Caco-2 (cell line): ENCODE measurements at regions not wholly inside any gene's neighbourhood (a gene's known extent, or its start where the extent isn't known, plus 50 kb on each side); places are given as distances from the start of the nearest gene placed in this dataset.

ENCODE experiments used
- BruUV-seq: library from RNA; stranded (reverse); fragments of 400-500 nt; replicated peaks from 2 replicates; lab custom pipeline; 2021; lab: Mats Ljungman, UMichigan
- CTCF ChIA-PET: fragments of 300-600 bp; sonication (Branson Sonifier 250); formaldehyde crosslinking; loops from one replicate; lab custom pipeline; 2022; ENCODE audit warnings: antibody characterized with exemption; lab: Charles Lee
- POLR2A ChIA-PET: fragments of 300-600 bp; sonication (Branson Sonifier 250); formaldehyde crosslinking; loops from one replicate; lab custom pipeline; 2022; ENCODE audit warnings: antibody characterized with exemption; lab: Charles Lee
- DNase-seq, 2 experiments: peaks; one replicate each; pipeline versions ENCODE4 v3.0.0 to v3.0.0-alpha.2; 2020 to 2022
- H3K27me3 ChIP-seq: replicated peaks from 2 replicates; pipeline ENCODE4 v1.6.0; 2011; ENCODE audit warnings: low read length; ENCODE audit not compliant: control insufficient read depth, insufficient read depth
- H3K36me3 ChIP-seq: 2 replicates; pipeline ENCODE4 v1.5.1; 2011; ENCODE audit warnings: low read length; ENCODE audit not compliant: control insufficient read depth, insufficient read depth
- H3K4me1 ChIP-seq: fragments of 250-450 bp; sonication (Bioruptor Pico); 2 replicates; pipeline ENCODE4 v1.5.1; 2020; ENCODE audit warnings: mild to moderate bottlenecking
- H3K4me3 ChIP-seq: 2 replicates; pipeline ENCODE4 v1.5.1; 2011; ENCODE audit warnings: low read depth, mild to moderate bottlenecking, control low read depth, low read length
- H3K9me3 ChIP-seq: fragments of 250-450 bp; sonication (Bioruptor Pico); 2 replicates; pipeline ENCODE4 v1.5.1; 2020; ENCODE audit warnings: mild to moderate bottlenecking, moderate library complexity
- H3K27ac Mint-ChIP-seq: one replicate; pipeline ENCODE4 v1.8.0; 2022; ENCODE audit warnings: mixed read lengths; ENCODE audit not compliant: unreplicated experiment
- H3K27me3 Mint-ChIP-seq: one replicate; pipeline ENCODE4 v1.8.0; 2022; ENCODE audit warnings: mixed read lengths; ENCODE audit not compliant: insufficient read depth, unreplicated experiment
- H3K36me3 Mint-ChIP-seq: one replicate; pipeline ENCODE4 v1.8.0; 2022; ENCODE audit warnings: mild to moderate bottlenecking, mixed read lengths; ENCODE audit not compliant: insufficient read depth, unreplicated experiment
- H3K4me1 Mint-ChIP-seq: one replicate; pipeline ENCODE4 v1.8.0; 2022; ENCODE audit warnings: low read depth, mixed read lengths; ENCODE audit not compliant: unreplicated experiment
- H3K4me3 Mint-ChIP-seq: one replicate; pipeline ENCODE4 v1.8.0; 2022; ENCODE audit warnings: mild to moderate bottlenecking, moderate library complexity, mixed read lengths; ENCODE audit not compliant: unreplicated experiment
- H3K9me3 Mint-ChIP-seq: one replicate; pipeline ENCODE4 v1.8.0; 2022; ENCODE audit warnings: mixed read lengths; ENCODE audit not compliant: unreplicated experiment
- CTCF ChIP-seq, 2 experiments: fragments of 200-600 bp in 1 of 2; IDR thresholded peaks; 1 replicate in 1 of 2; 2 replicates in 1 of 2; pipeline versions ENCODE4 v1.5.1 to v1.8.0; 2011 to 2022; ENCODE audit warnings: antibody characterized with exemption in 1 of 2, control low read depth in 1 of 2, inconsistent platforms in 1 of 2, low read depth in 1 of 2, low read length in 1 of 2, mild to moderate bottlenecking in 1 of 2, moderate library complexity in 1 of 2; ENCODE audit not compliant: insufficient read depth in 1 of 2, severe bottlenecking in 1 of 2, unreplicated experiment in 1 of 2
- intact Hi-C: fragments of 100-400 bp; cut with micrococcal nuclease; formaldehyde crosslinking; loops from one replicate; pipeline ENCODE4 v1.10.0; 2022; ENCODE audit not compliant: unreplicated experiment

- Mint-ChIP-seq H3K4me3 (no peak overlapping the region), H3K27me3 (no peaks in the 10 kb centered on the region), H3K4me1 (no peaks in the 10 kb centered on the region), H3K9me3 (peaks cover under 1% of the 10 kb centered on the region), H3K27ac (no peak overlapping the region), H3K36me3 (no peaks in the 10 kb centered on the region)
- Histone ChIP-seq H3K27me3 (no peaks in the 10 kb centered on the region), H3K4me1 (no peaks in the 10 kb centered on the region), H3K9me3 (no peaks in the 10 kb centered on the region), H3K36me3 (no peaks in the 10 kb centered on the region), H3K4me3 (no peak overlapping the region)
- intact Hi-C loops = no loop called here
- ChIA-PET POLR2A (no interaction called here), CTCF (interaction anchor here (1.7 kb wide), 1 partner anchor 149 kb away, joined by 7 read pairs; no protein-coding TSS in a partner anchor)
- no TSS peak for BruUV-seq
- no peak for DNase-seq
- no peak for TF ChIP-seq CTCF (IDR thresholded peaks at IDR 0.05; ENCODE audit: insufficient read depth in 1 of 2, low read depth in 1 of 2, low read length in 1 of 2, severe bottlenecking in 1 of 2, unreplicated experiment in 1 of 2)
These were observed 908.0 kb upstream of the ROBO1 start for GRCh38 chr3:80675790-80676189.

DNA sequence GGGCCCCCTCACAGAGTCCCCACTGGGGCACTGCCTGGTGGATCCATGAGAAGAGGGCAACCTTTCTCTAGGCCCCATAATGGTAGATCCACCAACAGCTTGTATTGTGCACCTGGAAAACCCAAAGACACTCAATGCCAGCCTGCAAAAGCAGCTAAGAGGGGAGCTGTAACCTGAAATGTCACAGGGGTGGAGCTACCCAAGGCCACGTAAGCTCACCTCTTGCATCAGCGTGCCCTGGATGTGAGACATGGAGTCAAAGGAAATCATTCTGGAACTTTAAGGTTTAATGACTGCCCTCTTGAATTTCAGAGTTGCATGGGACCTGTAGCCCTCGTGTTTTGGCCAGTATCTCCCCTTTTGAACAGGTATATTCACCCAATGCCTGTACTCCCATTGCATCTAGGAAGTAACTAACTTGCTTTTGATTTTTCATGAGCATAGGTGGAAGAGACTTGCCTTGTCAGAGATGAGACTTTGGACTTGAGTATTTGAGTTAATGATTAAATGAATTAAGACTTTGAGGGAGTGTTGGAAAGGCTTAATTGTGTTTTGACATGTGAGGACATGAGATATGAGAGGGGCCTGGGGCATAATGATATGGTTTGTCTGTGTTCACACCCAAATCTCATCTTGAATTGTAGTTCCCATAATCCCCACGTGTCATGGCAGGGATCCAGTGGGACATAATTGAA, 900.9 kb upstream of the ROBO1 start:
- Mint-ChIP-seq H3K27me3 (no peaks in the 10 kb centered on the region), H3K4me3 (no peak overlapping the region), H3K4me1 (peaks cover 9% of the 10 kb centered on the region), H3K27ac (peak overlapping the region; percentile 22), H3K36me3 (no peaks in the 10 kb centered on the region), H3K9me3 (peaks cover 29% of the 10 kb centered on the region)
- TF ChIP-seq CTCF (IDR thresholded peaks at IDR 0.05; ENCODE audit: insufficient read depth in 1 of 2, low read depth in 1 of 2, low read length in 1 of 2, severe bottlenecking in 1 of 2, unreplicated experiment in 1 of 2) = no peak
- ChIA-PET CTCF (no interaction called here), POLR2A (no interaction called here)
- DNase-seq = no peak
- Histone ChIP-seq H3K4me3 (no peak overlapping the region), H3K9me3 (peaks cover 12% of the 10 kb centered on the region), H3K36me3 (no peaks in the 10 kb centered on the region), H3K4me1 (peaks cover 4% of the 10 kb centered on the region; the same call in 1 of the 2 replicates), H3K27me3 (no peaks in the 10 kb centered on the region)
- intact Hi-C loops = no loop called here
- BruUV-seq = no TSS peak

DNA sequence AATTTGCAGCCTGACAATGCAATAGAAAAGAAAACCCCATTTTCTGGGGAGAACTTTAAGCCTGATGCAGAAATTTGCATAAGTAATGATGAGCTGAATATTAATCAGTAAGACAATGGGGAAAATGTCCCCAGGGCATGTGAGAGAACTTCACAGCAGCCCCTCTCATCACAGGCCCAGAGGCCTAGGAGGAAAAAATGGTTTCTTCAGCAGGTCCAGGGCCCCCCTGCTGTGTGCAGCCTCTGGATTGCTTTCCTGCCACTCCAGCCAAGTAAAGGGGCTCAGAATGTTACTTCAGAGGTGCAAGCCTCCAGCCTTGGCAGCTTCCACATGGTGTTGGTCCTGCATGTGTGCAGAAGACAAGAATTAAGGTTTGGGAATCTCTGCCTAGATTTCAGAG, 900.3 kb upstream of the ROBO1 start:
- Mint-ChIP-seq H3K9me3 (peaks cover 29% of the 10 kb centered on the region), H3K36me3 (no peaks in the 10 kb centered on the region), H3K27ac (no peak overlapping the region), H3K27me3 (no peaks in the 10 kb centered on the region), H3K4me1 (peaks cover 9% of the 10 kb centered on the region), H3K4me3 (no peak overlapping the region)
- POLR2A ChIA-PET = no interaction called here
- intact Hi-C loops = no loop called here
- peaks cover 4% of the 10 kb centered on the region; the same call in 1 of the 2 replicates for H3K4me1 ChIP-seq
- H3K36me3 ChIP-seq = no peaks in the 10 kb centered on the region
- BruUV-seq = no TSS peak
- H3K9me3 ChIP-seq = peaks cover 12% of the 10 kb centered on the region
- H3K27me3 ChIP-seq = no peaks in the 10 kb centered on the region
- CTCF ChIA-PET = no interaction called here
- no peak overlapping the region for H3K4me3 ChIP-seq
- no peak for TF ChIP-seq CTCF (IDR thresholded peaks at IDR 0.05; ENCODE audit: insufficient read depth in 1 of 2, low read depth in 1 of 2, low read length in 1 of 2, severe bottlenecking in 1 of 2, unreplicated experiment in 1 of 2)
- DNase-seq = no peak
